Hindlimb muscle (tissue), 1 donor: ENCODE measurements at regions not wholly inside any gene's neighbourhood (a gene's known extent, or its start where the extent isn't known, plus 50 kb on each side); places are given as distances from the start of the nearest gene placed in this dataset.

ENCODE experiments used
- DNase-seq: peaks from one replicate; pipeline ENCODE4 v3.0.0-alpha.2; 2013

- peak; percentile 67 for DNase-seq
Measured at GRCh38 chr1:79792219-79792930, 785.8 kb upstream of the ADGRL4 start.

GRCh38 chr1:79791488-79792218 is 785.1 kb upstream of the ADGRL4 start:
- no peak for DNase-seq

- DNase-seq, result no peak
Measured at GRCh38 chr1:79790950-79791349, 784.4 kb upstream of the ADGRL4 start.

- DNase-seq, result no peak
Measured at GRCh38 chr1:79787631-79788030, 781.1 kb upstream of the ADGRL4 start.

- no peak for DNase-seq
Measured at GRCh38 chr1:79785964-79786363, 779.4 kb upstream of the ADGRL4 start.

- peak; percentile 32 for DNase-seq
Measured at GRCh38 chr1:79785561-79785960, 779.0 kb upstream of the ADGRL4 start.

- DNase-seq, result no peak
Measured at GRCh38 chr1:79781261-79781660, 774.7 kb upstream of the ADGRL4 start.

GRCh38 chr1:79777481-79778219 is 771.1 kb upstream of the ADGRL4 start:
- no peak for DNase-seq

- no peak for DNase-seq
Measured at GRCh38 chr1:79775402-79775801, 768.9 kb upstream of the ADGRL4 start.

GRCh38 chr1:79773385-79773784 is 766.9 kb upstream of the ADGRL4 start:
- no peak for DNase-seq

- no peak for DNase-seq
Measured at GRCh38 chr1:79762461-79762860, 755.9 kb upstream of the ADGRL4 start.

GRCh38 chr1:79760531-79760930 is 754.0 kb upstream of the ADGRL4 start:
- DNase-seq, result no peak

- no peak for DNase-seq
Measured at GRCh38 chr1:79749607-79750006, 743.1 kb upstream of the ADGRL4 start.

GRCh38 chr1:79745929-79746328 is 739.4 kb upstream of the ADGRL4 start:
- no peak for DNase-seq

GRCh38 chr1:79744746-79745145 is 738.2 kb upstream of the ADGRL4 start:
- DNase-seq, result no peak

- DNase-seq, result no peak
Measured at GRCh38 chr1:79741720-79742421, 735.3 kb upstream of the ADGRL4 start.

GRCh38 chr1:79738101-79738500 is 731.6 kb upstream of the ADGRL4 start:
- DNase-seq, result no peak

- no peak for DNase-seq
Measured at GRCh38 chr1:79737193-79737592, 730.7 kb upstream of the ADGRL4 start.

- no peak for DNase-seq
Measured at GRCh38 chr1:79732950-79733349, 726.4 kb upstream of the ADGRL4 start.

- DNase-seq, result no peak
Measured at GRCh38 chr1:79726911-79727310, 720.4 kb upstream of the ADGRL4 start.

GRCh38 chr1:79726321-79726720 is 719.8 kb upstream of the ADGRL4 start:
- DNase-seq, result peak; percentile 32

GRCh38 chr1:79716447-79716846 is 709.9 kb upstream of the ADGRL4 start:
- no peak for DNase-seq

GRCh38 chr1:79714664-79715063 is 708.1 kb upstream of the ADGRL4 start:
- DNase-seq, result no peak
